ENCODE measurements at regions not wholly inside any gene's neighbourhood (a gene's known extent, or its start where the extent isn't known, plus 50 kb on each side); places are given as distances from the start of the nearest gene placed in this dataset.

- no peak for DNase-seq
These were observed 460.1 kb upstream of the SALL3 start for GRCh38 chr18:78519394-78520062.

GRCh38 chr18:78521136-78521535, 458.5 kb upstream of the SALL3 start:
- no peak for DNase-seq

- DNase-seq: no peak
These were observed 457.9 kb upstream of the SALL3 start for GRCh38 chr18:78521744-78522143.

- DNase-seq: no peak
These were observed 457.1 kb upstream of the SALL3 start for GRCh38 chr18:78522507-78522906.

- DNase-seq: no peak
These were observed 455.8 kb upstream of the SALL3 start for GRCh38 chr18:78523850-78524249.

- no peak for DNase-seq
These were observed 454.1 kb upstream of the SALL3 start for GRCh38 chr18:78525366-78526111.

- no peak for DNase-seq
These were observed 453.3 kb upstream of the SALL3 start for GRCh38 chr18:78526275-78526674.

GRCh38 chr18:78526923-78527711, 452.5 kb upstream of the SALL3 start:
- no peak for DNase-seq

- no peak for DNase-seq
These were observed 451.6 kb upstream of the SALL3 start for GRCh38 chr18:78527984-78528383.

- no peak for DNase-seq
These were observed 451.0 kb upstream of the SALL3 start for GRCh38 chr18:78528411-78529258.

GRCh38 chr18:78531637-78532036, 448.0 kb upstream of the SALL3 start:
- no peak for DNase-seq

GRCh38 chr18:78538669-78539440, 440.8 kb upstream of the SALL3 start:
- no peak for DNase-seq

GRCh38 chr18:78540636-78541529, 438.7 kb upstream of the SALL3 start:
- no peak for DNase-seq

GRCh38 chr18:78542204-78542603, 437.4 kb upstream of the SALL3 start:
- peak; percentile 50 for DNase-seq

- DNase-seq: no peak
These were observed 436.4 kb upstream of the SALL3 start for GRCh38 chr18:78543201-78543725.

GRCh38 chr18:78546281-78546680, 433.3 kb upstream of the SALL3 start:
- DNase-seq: no peak

- DNase-seq: no peak
These were observed 431.8 kb upstream of the SALL3 start for GRCh38 chr18:78547817-78548216.

- DNase-seq: no peak
These were observed 431.2 kb upstream of the SALL3 start for GRCh38 chr18:78548261-78549058.

- DNase-seq: no peak
These were observed 429.6 kb upstream of the SALL3 start for GRCh38 chr18:78549971-78550370.

All from hematopoietic multipotent progenitor cell treated with erythropoietin and hydrocortisone succinate and interleukin-3 and kit ligand, for 6 days (in vitro differentiated cells).